ENCODE measurements at regions not wholly inside any gene's neighbourhood (a gene's known extent, or its start where the extent isn't known, plus 50 kb on each side); places are given as distances from the start of the nearest gene placed in this dataset.

DNA sequence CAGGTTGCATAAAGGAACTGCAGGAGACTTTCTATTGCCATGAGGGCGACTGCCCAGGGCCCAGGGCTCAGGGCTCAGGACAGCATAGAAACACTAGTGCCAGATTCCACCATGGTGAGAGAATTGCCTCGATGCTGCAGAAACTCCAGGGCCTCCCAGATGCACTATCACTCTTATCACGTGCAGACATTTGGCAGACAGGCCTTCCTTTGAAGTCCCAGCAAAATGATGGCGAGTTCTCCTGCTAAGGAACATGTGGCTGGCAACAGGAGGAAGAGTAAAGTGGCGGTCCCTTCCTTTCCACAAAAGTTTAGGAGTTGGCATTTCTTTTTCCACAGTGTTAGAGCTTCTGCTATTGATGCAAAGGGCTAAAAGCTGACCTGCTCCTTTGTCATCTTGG lies 214.0 kb upstream of the LNX1 start:
- Histone ChIP-seq H3K27ac (replicated peaks) (no peak overlapping the region), H3K27me3 (ENCODE audit: insufficient read depth, poor library complexity, severe bottlenecking) (no peaks in the 10 kb centered on the region), H3K4me3 (replicated peaks; ENCODE audit: insufficient read depth, low read length) (no peak overlapping the region)
- no peak for DNase-seq (ENCODE audit: low read depth in 1 of 2, low spot score in 1 of 2)
- TF ChIP-seq, protein P1, sequence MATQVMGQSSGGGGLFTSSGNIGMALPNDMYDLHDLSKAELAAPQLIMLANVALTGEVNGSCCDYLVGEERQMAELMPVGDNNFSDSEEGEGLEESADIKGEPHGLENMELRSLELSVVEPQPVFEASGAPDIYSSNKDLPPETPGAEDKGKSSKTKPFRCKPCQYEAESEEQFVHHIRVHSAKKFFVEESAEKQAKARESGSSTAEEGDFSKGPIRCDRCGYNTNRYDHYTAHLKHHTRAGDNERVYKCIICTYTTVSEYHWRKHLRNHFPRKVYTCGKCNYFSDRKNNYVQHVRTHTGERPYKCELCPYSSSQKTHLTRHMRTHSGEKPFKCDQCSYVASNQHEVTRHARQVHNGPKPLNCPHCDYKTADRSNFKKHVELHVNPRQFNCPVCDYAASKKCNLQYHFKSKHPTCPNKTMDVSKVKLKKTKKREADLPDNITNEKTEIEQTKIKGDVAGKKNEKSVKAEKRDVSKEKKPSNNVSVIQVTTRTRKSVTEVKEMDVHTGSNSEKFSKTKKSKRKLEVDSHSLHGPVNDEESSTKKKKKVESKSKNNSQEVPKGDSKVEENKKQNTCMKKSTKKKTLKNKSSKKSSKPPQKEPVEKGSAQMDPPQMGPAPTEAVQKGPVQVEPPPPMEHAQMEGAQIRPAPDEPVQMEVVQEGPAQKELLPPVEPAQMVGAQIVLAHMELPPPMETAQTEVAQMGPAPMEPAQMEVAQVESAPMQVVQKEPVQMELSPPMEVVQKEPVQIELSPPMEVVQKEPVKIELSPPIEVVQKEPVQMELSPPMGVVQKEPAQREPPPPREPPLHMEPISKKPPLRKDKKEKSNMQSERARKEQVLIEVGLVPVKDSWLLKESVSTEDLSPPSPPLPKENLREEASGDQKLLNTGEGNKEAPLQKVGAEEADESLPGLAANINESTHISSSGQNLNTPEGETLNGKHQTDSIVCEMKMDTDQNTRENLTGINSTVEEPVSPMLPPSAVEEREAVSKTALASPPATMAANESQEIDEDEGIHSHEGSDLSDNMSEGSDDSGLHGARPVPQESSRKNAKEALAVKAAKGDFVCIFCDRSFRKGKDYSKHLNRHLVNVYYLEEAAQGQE (IDR thresholded peaks at IDR 0.05; ENCODE audit: insufficient replicate concordance, low read depth), result no peak
- no peak for TF ChIP-seq POLR2AphosphoS5 (IDR thresholded peaks at IDR 0.05; ENCODE audit: low read depth)
- TF ChIP-seq, protein P2, sequence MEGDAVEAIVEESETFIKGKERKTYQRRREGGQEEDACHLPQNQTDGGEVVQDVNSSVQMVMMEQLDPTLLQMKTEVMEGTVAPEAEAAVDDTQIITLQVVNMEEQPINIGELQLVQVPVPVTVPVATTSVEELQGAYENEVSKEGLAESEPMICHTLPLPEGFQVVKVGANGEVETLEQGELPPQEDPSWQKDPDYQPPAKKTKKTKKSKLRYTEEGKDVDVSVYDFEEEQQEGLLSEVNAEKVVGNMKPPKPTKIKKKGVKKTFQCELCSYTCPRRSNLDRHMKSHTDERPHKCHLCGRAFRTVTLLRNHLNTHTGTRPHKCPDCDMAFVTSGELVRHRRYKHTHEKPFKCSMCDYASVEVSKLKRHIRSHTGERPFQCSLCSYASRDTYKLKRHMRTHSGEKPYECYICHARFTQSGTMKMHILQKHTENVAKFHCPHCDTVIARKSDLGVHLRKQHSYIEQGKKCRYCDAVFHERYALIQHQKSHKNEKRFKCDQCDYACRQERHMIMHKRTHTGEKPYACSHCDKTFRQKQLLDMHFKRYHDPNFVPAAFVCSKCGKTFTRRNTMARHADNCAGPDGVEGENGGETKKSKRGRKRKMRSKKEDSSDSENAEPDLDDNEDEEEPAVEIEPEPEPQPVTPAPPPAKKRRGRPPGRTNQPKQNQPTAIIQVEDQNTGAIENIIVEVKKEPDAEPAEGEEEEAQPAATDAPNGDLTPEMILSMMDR (IDR thresholded peaks at IDR 0.05; ENCODE audit: insufficient read depth, low read length), result no peak

DNA sequence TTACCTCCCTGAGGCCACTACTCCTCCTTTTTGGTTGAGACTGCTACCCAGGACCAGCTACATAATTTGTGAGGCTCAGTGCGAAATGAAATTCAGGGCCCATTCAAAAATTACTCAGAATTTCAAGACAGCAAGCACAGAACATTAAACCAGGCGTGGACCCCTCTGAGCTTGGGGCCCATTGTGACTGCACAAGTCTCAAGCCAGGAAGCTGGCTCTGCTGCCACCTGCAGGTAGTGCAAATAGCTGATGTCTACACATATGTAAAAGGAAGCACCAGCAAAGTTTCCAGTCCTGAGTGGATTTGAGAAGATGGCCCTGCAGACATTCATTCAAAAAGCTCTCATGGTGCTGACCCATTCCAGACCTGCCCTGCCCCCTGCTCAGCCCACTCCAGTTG lies 213.4 kb upstream of the LNX1 start:
- Histone ChIP-seq H3K4me3 (replicated peaks; ENCODE audit: insufficient read depth, low read length) (no peak overlapping the region), H3K27me3 (ENCODE audit: insufficient read depth, poor library complexity, severe bottlenecking) (no peaks in the 10 kb centered on the region), H3K27ac (replicated peaks) (no peak overlapping the region)
- no peak for TF ChIP-seq SPI1 (IDR thresholded peaks at IDR 0.05; ENCODE audit: borderline replicate concordance, low read depth)
- TF ChIP-seq, protein P2 (IDR thresholded peaks at IDR 0.05; ENCODE audit: insufficient read depth, low read length), result peak; percentile 86
- DNase-seq (ENCODE audit: low read depth in 1 of 2, low spot score in 1 of 2), result peak; percentile 7 to 49

DNA sequence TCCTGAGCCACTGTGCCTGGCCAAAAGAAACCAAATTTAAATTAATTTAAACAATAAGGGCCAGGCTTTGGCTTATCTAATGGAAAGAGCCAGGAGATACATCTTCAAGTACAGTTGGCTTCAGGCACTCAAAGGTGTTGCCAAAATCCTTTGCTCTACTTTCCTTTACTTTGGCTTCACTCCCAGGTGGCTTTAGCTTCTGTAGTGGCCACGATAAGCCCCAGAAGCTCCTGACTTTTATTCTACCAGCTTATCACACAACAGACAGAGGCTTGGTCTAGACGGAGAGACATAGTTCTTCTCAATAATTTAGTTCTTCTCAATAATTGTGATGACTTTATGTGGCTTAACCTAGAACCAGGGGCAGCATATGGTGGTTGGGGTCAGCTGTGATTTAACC lies 211.2 kb upstream of the LNX1 start:
- TF ChIP-seq GABPA (IDR thresholded peaks at IDR 0.05; ENCODE audit: low read depth) (no peak), POLR2AphosphoS5 (IDR thresholded peaks at IDR 0.05; ENCODE audit: low read depth) (no peak), SPI1 (IDR thresholded peaks at IDR 0.05; ENCODE audit: borderline replicate concordance, low read depth) (no peak)
- TF ChIP-seq, protein P2 (IDR thresholded peaks at IDR 0.05; ENCODE audit: insufficient read depth, low read length), result no peak
- no peak overlapping the region for H3K27ac ChIP-seq (replicated peaks)
- no peaks in the 10 kb centered on the region for H3K27me3 ChIP-seq (ENCODE audit: insufficient read depth, poor library complexity, severe bottlenecking)
- H3K4me3 ChIP-seq (replicated peaks; ENCODE audit: insufficient read depth, low read length), result no peak overlapping the region
- no peak for DNase-seq (ENCODE audit: low read depth in 1 of 2, low spot score in 1 of 2)

DNA sequence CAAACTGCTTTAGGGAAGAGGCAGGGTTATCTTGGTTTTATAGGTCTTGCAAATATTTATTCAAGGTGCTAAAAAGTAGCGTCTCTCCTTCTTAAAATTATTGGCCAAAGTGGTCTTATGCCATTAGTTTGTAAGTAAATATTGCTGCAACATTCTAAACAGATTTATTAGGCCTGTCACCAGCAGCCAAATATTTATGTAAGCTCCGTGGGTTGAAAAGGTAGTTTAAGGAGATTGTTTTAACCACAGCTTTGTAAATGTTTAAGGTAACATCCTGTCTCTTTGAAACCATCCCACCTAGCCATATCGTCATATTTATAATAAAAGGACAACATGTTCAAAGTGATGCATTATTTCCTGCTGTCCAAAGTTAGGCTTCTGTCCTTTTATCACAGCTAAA lies 210.1 kb upstream of the LNX1 start:
- Histone ChIP-seq H3K27me3 (ENCODE audit: insufficient read depth, poor library complexity, severe bottlenecking) (no peaks in the 10 kb centered on the region), H3K27ac (replicated peaks) (no peak overlapping the region)

More for the DNA sequence above, 210.1 kb upstream of the LNX1 start:
- TF ChIP-seq SPI1 (IDR thresholded peaks at IDR 0.05; ENCODE audit: borderline replicate concordance, low read depth) (no peak), POLR2AphosphoS5 (IDR thresholded peaks at IDR 0.05; ENCODE audit: low read depth) (no peak), GABPA (IDR thresholded peaks at IDR 0.05; ENCODE audit: low read depth) (no peak)
- TF ChIP-seq, protein P2 (IDR thresholded peaks at IDR 0.05; ENCODE audit: insufficient read depth, low read length), result no peak
- TF ChIP-seq, protein P1 (IDR thresholded peaks at IDR 0.05; ENCODE audit: insufficient replicate concordance, low read depth), result no peak
- DNase-seq (ENCODE audit: low read depth in 1 of 2, low spot score in 1 of 2), result no peak
- H3K4me3 ChIP-seq (replicated peaks; ENCODE audit: insufficient read depth, low read length), result no peak overlapping the region
